Activated CD4-positive, alpha-beta T cell treated with anti-CD3 and anti-CD28 coated beads, Interleukin-2, Interleukin-6, amounts not matched to agents 100 ng/mL and 50 ng/mL, durations not matched to agents 16 hours and 8 hours (primary cell): ENCODE measurements at regions not wholly inside any gene's neighbourhood (a gene's known extent, or its start where the extent isn't known, plus 50 kb on each side); places are given as distances from the start of the nearest gene placed in this dataset.
"Not testable (repeated sequence)": the region's sequence is repeated elsewhere in the genome, so short reads cannot be mapped to it uniquely, and the experiment has no call there.

Source experiments
- DNase-seq: peaks from one replicate; pipeline ENCODE4 v3.0.0-alpha.2; 2020

- peak; percentile 24 for DNase-seq
These were observed 50.1 kb upstream of the ACSL4 start for GRCh38 chrX:109782994-109783700.

GRCh38 chrX:109783701-109784079, 50.6 kb upstream of the ACSL4 start:
- DNase-seq: no peak

- DNase-seq: no peak
These were observed 52.0 kb upstream of the ACSL4 start for GRCh38 chrX:109785053-109785452.

- not testable (repeated sequence) for DNase-seq
These were observed 57.5 kb upstream of the ACSL4 start for GRCh38 chrX:109790511-109790910.

- DNase-seq: no peak
These were observed 60.1 kb upstream of the ACSL4 start for GRCh38 chrX:109793191-109793590.

GRCh38 chrX:109795682-109796081, 62.6 kb upstream of the ACSL4 start:
- DNase-seq: no peak

- no peak for DNase-seq
These were observed 64.4 kb upstream of the ACSL4 start for GRCh38 chrX:109797311-109797975.

- no peak for DNase-seq
These were observed 79.2 kb upstream of the ACSL4 start for GRCh38 chrX:109812236-109812635.

GRCh38 chrX:109813236-109813635, 80.2 kb upstream of the ACSL4 start:
- no peak for DNase-seq

GRCh38 chrX:109818976-109819375, 85.9 kb upstream of the ACSL4 start:
- DNase-seq: no peak

GRCh38 chrX:109822861-109823260, 89.8 kb upstream of the ACSL4 start:
- DNase-seq: no peak

GRCh38 chrX:109826954-109827708, 94.1 kb upstream of the ACSL4 start:
- DNase-seq: no peak

- DNase-seq: no peak
These were observed 94.7 kb upstream of the ACSL4 start for GRCh38 chrX:109827772-109828171.

GRCh38 chrX:109830157-109830703, 97.2 kb upstream of the ACSL4 start:
- DNase-seq: no peak

GRCh38 chrX:109830704-109831206, 97.7 kb upstream of the ACSL4 start:
- no peak for DNase-seq

- no peak for DNase-seq
These were observed 98.4 kb upstream of the ACSL4 start for GRCh38 chrX:109831326-109831985.

GRCh38 chrX:109839694-109840567, 106.9 kb upstream of the ACSL4 start:
- DNase-seq: no peak

GRCh38 chrX:109840585-109840984, 107.5 kb upstream of the ACSL4 start:
- peak; percentile 14 for DNase-seq

- peak; percentile 15 for DNase-seq
These were observed 108.2 kb upstream of the ACSL4 start for GRCh38 chrX:109841257-109841656.

GRCh38 chrX:109841869-109842579, 109.0 kb upstream of the ACSL4 start:
- DNase-seq: peak; percentile 14

- DNase-seq: no peak
These were observed 109.6 kb upstream of the ACSL4 start for GRCh38 chrX:109842611-109843010.
